Naive thymus-derived CD4-positive, alpha-beta T cell (primary cell): ENCODE measurements at regions not wholly inside any gene's neighbourhood (a gene's known extent, or its start where the extent isn't known, plus 50 kb on each side); places are given as distances from the start of the nearest gene placed in this dataset.

Source experiments
- ATAC-seq: fragments of 150-1000 bp; cut with Tn5 transposase; 2 replicates; pipeline ENCODE4 v1.10.0; 2021; ENCODE audit warnings: mild to moderate bottlenecking, moderate library complexity
- CTCF ChIA-PET: fragments of 350-600 bp; sonication (Branson Sonifier 250); formaldehyde crosslinking; loops from one replicate; lab custom pipeline; 2021; ENCODE audit warnings: antibody characterized with exemption; lab: Charles Lee
- POLR2A ChIA-PET: fragments of 350-600 bp; sonication (Branson Sonifier 250); formaldehyde crosslinking; loops from one replicate; lab custom pipeline; 2021; ENCODE audit warnings: antibody characterized with exemption, inconsistent platforms; lab: Charles Lee
- DNase-seq, 9 donors: peaks; one replicate each; pipeline versions ENCODE4 v3.0.0 to v3.0.0-alpha.2; 2020 to 2022; ENCODE audit warnings: mixed read lengths in 1 of 9
- H3K27ac ChIP-seq: one replicate; pipeline ENCODE4 v1.7.0; 2013; ENCODE audit warnings: mild to moderate bottlenecking, low read depth, low read length, moderate library complexity
- H3K27me3 ChIP-seq, 2 donors: one replicate each; pipeline ENCODE4 v1.7.0; 2013; ENCODE audit warnings: low read length in 2 of 2, mild to moderate bottlenecking in 2 of 2, moderate library complexity in 2 of 2; ENCODE audit not compliant: control insufficient read depth in 2 of 2, insufficient read depth in 2 of 2
- H3K36me3 ChIP-seq, 3 experiments: 1 replicate in 2 of 3; 2 replicates in 1 of 3; pipeline ENCODE4 v1.7.0; 2013; ENCODE audit warnings: low read length in 3 of 3, mild to moderate bottlenecking in 3 of 3, moderate library complexity in 1 of 3; ENCODE audit not compliant: insufficient read depth in 3 of 3, control insufficient read depth in 2 of 3
- H3K4me1 ChIP-seq, 2 donors: one replicate each; pipeline ENCODE4 v1.7.0; 2013; ENCODE audit warnings: low read length in 2 of 2, mild to moderate bottlenecking in 2 of 2, moderate library complexity in 1 of 2; ENCODE audit not compliant: control insufficient read depth in 2 of 2, insufficient read depth in 2 of 2
- H3K4me3 ChIP-seq: 2 replicates; pipeline ENCODE4 v1.7.0; 2013; ENCODE audit warnings: mild to moderate bottlenecking, low read length
- H3K9me3 ChIP-seq, 3 experiments: 1 replicate in 2 of 3; 2 replicates in 1 of 3; pipeline ENCODE4 v1.7.0; 2013; ENCODE audit warnings: low read length in 3 of 3; ENCODE audit not compliant: control insufficient read depth in 2 of 3
- H3K27ac Mint-ChIP-seq, 9 donors: one replicate each; pipeline ENCODE4 v1.8.0; 2020 to 2022; ENCODE audit warnings: mixed read lengths in 9 of 9, mild to moderate bottlenecking in 8 of 9, moderate library complexity in 5 of 9, inconsistent platforms in 2 of 9
- H3K27me3 Mint-ChIP-seq, 5 donors: one replicate each; pipeline ENCODE4 v1.8.0; 2021 to 2022; ENCODE audit warnings: mixed read lengths in 5 of 5, mild to moderate bottlenecking in 1 of 5
- H3K36me3 Mint-ChIP-seq, 5 donors: one replicate each; pipeline ENCODE4 v1.8.0; 2020 to 2022; ENCODE audit warnings: mixed read lengths in 5 of 5, mild to moderate bottlenecking in 3 of 5, inconsistent platforms in 1 of 5
- H3K4me1 Mint-ChIP-seq, 7 donors: one replicate each; pipeline ENCODE4 v1.8.0; 2020 to 2022; ENCODE audit warnings: mixed read lengths in 7 of 7, mild to moderate bottlenecking in 3 of 7, inconsistent platforms in 1 of 7
- H3K4me3 Mint-ChIP-seq, 10 donors: one replicate each; pipeline ENCODE4 v1.8.0; 2020 to 2022; ENCODE audit warnings: mild to moderate bottlenecking in 10 of 10, mixed read lengths in 10 of 10, moderate library complexity in 6 of 10, inconsistent platforms in 2 of 10
- H3K9me3 Mint-ChIP-seq, 11 donors: one replicate each; pipeline ENCODE4 v1.8.0; 2020 to 2022; ENCODE audit warnings: mixed read lengths in 11 of 11, mild to moderate bottlenecking in 4 of 11, inconsistent platforms in 1 of 11, moderate library complexity in 1 of 11
- intact Hi-C, 2 donors: fragments of 100-400 bp; cut with micrococcal nuclease; formaldehyde crosslinking; loops; one replicate each; pipeline ENCODE4 v1.15.1; 2023

DNA sequence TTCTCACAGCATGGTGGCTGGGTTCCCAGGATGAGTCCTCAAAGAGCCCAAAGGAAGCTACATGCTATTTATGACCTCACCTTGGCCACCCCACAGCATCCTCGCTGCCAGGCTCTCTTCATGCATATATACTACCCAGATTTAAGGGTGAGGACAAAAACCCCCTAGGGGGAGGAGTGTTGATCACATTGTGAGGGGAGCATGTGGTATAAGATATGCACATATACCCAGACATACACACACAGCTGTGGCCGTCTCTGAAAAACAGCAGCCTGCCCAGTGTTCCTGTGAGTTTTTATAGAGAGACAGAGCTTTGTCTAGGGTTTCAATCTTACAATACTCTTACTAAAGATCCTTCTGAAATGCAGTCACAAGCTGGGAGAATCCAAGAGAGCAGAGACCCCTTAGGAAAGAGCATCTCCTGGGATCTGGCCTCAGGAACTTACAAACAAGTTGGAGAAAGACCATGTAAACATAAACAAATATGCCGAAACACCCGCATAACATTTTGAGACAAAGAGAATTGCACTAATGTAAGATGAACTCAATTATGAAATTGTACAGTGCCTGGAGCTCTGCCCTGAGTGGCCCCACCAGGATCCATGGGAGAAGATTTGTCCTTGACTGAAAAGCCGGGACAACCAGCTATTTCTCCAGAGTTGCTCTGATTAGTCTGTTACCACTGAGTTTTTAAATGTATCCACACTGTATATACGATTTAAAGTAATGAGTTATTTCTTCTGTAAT is 146.4 kb downstream of the GADD45G start:
- H3K27ac ChIP-seq: no peak overlapping the region
- no peak overlapping the region for H3K4me3 Mint-ChIP-seq
- H3K4me1 ChIP-seq: peaks cover 0 to 14% of the 10 kb centered on the region in 2 donors
- intact Hi-C loops: no loop called here
- H3K27ac Mint-ChIP-seq: peak overlapping the region in 1 of 9 donors; percentile 32
- H3K4me3 ChIP-seq: no peak overlapping the region
- peaks cover 0 to 7% (median 4%) of the 10 kb centered on the region in 11 donors for H3K9me3 Mint-ChIP-seq
- H3K36me3 Mint-ChIP-seq: peaks cover 0 to 17% (median 4%) of the 10 kb centered on the region in 5 donors
- ATAC-seq: no peak
- peaks cover 0 to 6% (median 0%) of the 10 kb centered on the region in 5 donors for H3K27me3 Mint-ChIP-seq
- peaks cover 0 to 5% (median 0%) of the 10 kb centered on the region in 3 experiments for H3K9me3 ChIP-seq
- H3K4me1 Mint-ChIP-seq: peaks cover 15 to 66% (median 40%) of the 10 kb centered on the region in 7 donors
- no peaks in the 10 kb centered on the region for H3K36me3 ChIP-seq
- no peaks in the 10 kb centered on the region for H3K27me3 ChIP-seq
- ChIA-PET POLR2A (no interaction called here), CTCF (no interaction called here)
- no peak for DNase-seq

DNA sequence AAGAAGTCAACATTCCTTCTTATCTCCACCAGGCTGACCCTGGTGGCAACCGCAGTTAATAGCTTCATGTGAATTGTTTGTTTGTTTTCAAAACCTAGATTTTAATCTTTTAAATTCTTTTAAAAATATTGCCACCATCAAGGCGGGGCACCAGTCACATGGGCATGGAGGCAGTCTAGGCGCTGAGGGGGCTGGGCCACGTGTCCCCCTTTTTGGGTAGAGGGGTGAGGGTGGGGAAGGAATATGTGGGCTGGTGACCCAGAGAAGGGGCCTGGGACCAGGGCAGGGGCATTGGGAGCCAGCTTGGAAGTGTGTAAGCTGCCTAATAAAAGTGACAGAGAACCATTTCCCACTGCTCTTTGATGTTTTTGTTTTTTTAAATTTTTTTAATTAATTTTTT is 147.3 kb downstream of the GADD45G start:
- CTCF ChIA-PET: no interaction called here
- no peak overlapping the region for H3K4me3 ChIP-seq
- intact Hi-C loops: no loop called here
- H3K27me3 Mint-ChIP-seq: peaks cover 0 to 6% (median 0%) of the 10 kb centered on the region in 5 donors
- H3K36me3 ChIP-seq: no peaks in the 10 kb centered on the region
- peaks cover 13 to 65% (median 32%) of the 10 kb centered on the region in 7 donors for H3K4me1 Mint-ChIP-seq
- no peak overlapping the region for H3K27ac ChIP-seq
- ATAC-seq (no peak), DNase-seq (no peak)
- no peak overlapping the region for H3K4me3 Mint-ChIP-seq
- peaks cover 0 to 7% (median 4%) of the 10 kb centered on the region in 11 donors for H3K9me3 Mint-ChIP-seq
- peaks cover 0 to 11% (median 4%) of the 10 kb centered on the region in 5 donors for H3K36me3 Mint-ChIP-seq
- no peaks in the 10 kb centered on the region for H3K27me3 ChIP-seq
- no peak overlapping the region for H3K27ac Mint-ChIP-seq
- peaks cover 0 to 5% (median 0%) of the 10 kb centered on the region in 3 experiments for H3K9me3 ChIP-seq
- POLR2A ChIA-PET: no interaction called here
- H3K4me1 ChIP-seq: peaks cover 0 to 14% of the 10 kb centered on the region in 2 donors

DNA sequence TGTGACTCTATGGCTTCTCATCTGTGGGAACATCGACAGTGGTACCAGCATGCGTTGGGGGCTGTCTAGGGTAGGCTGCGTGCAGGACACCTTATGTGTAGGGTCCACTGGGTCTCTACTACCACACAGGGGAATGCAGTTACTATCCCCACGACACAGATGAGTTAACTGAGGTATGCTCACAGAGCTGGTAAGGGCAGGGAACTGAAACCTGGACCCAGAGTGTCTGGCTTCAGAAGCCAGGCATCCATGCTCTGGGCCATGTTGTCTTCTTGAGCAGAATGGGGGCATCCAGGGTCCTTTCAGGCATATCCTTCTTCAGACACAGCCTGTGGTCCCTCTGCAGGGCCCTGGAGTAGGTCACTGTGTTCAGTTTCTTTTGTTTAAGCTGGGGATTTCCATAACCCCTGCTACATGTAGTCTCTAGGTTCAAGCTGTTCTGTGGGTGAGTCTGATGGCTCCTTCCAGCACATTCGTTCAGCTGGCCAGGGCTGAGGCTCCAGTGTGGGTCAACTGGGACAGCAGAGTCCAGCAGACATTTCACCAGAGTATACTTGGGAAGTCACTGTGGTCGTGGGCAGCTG is 148.8 kb downstream of the GADD45G start:
- peaks cover 0 to 6% (median 4%) of the 10 kb centered on the region in 11 donors for H3K9me3 Mint-ChIP-seq

DNA sequence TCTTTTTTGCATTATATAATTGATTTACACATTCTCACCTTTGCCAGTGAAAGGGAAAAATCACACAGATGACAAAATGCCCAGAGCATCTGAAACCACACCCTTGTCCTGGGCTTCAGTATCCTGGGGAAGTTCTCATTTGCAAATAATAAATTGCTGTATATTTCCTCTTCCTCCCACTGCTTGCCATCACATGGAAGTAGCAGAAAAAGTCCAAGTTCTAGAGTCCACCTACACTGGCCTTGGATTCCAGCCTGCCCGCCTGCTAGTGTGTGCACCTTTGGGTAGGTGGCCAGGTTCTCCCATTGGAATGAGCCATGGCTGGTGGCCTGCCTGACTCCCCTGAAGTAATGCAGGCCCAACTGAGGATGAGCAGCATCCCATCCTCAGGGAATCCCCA is 149.4 kb downstream of the GADD45G start:
- no peak overlapping the region for H3K27ac ChIP-seq
- POLR2A ChIA-PET: interaction anchor here (0.6 kb wide), 1 partner anchor 65 kb away, joined by 3 read pairs; no protein-coding TSS in a partner anchor
- Mint-ChIP-seq H3K4me3 (no peak overlapping the region), H3K27me3 (peaks cover 0 to 6% (median 0%) of the 10 kb centered on the region in 5 donors), H3K36me3 (peaks cover 0 to 5% (median 4%) of the 10 kb centered on the region in 5 donors), H3K27ac (peak overlapping the region in 1 of 9 donors; percentile 48), H3K4me1 (peaks cover 5 to 47% (median 13%) of the 10 kb centered on the region in 7 donors), H3K9me3 (peaks cover 0 to 5% (median 4%) of the 10 kb centered on the region in 11 donors)
- no peaks in the 10 kb centered on the region for H3K27me3 ChIP-seq
- peaks cover 0 to 3% of the 10 kb centered on the region in 2 donors for H3K4me1 ChIP-seq
- intact Hi-C loops: no loop called here
- CTCF ChIA-PET: no interaction called here
- H3K9me3 ChIP-seq: peaks cover 0 to under 1% (median 0%) of the 10 kb centered on the region in 3 experiments
- no peak for ATAC-seq
- no peak overlapping the region for H3K4me3 ChIP-seq
- H3K36me3 ChIP-seq: no peaks in the 10 kb centered on the region
- no peak for DNase-seq

More for the DNA sequence above, 148.8 kb downstream of the GADD45G start:
- intact Hi-C loops: no loop called here
- no peak overlapping the region for H3K27ac ChIP-seq
- H3K4me1 ChIP-seq: peaks cover 0 to 9% of the 10 kb centered on the region in 2 donors
- no peak overlapping the region for H3K4me3 ChIP-seq
- H3K27ac Mint-ChIP-seq: no peak overlapping the region
- no peak for DNase-seq
- ATAC-seq: no peak
- peak overlapping the region in 1 of 10 donors; percentile 33 for H3K4me3 Mint-ChIP-seq
- H3K27me3 ChIP-seq: no peaks in the 10 kb centered on the region
- peaks cover 6 to 53% (median 20%) of the 10 kb centered on the region in 7 donors for H3K4me1 Mint-ChIP-seq
- peaks cover 0 to 5% (median 0%) of the 10 kb centered on the region in 3 experiments for H3K9me3 ChIP-seq
- peaks cover 0 to 6% (median 0%) of the 10 kb centered on the region in 5 donors for H3K27me3 Mint-ChIP-seq
- ChIA-PET CTCF (no interaction called here), POLR2A (no interaction called here)
- no peaks in the 10 kb centered on the region for H3K36me3 ChIP-seq
- peaks cover 0 to 6% (median 4%) of the 10 kb centered on the region in 5 donors for H3K36me3 Mint-ChIP-seq

DNA sequence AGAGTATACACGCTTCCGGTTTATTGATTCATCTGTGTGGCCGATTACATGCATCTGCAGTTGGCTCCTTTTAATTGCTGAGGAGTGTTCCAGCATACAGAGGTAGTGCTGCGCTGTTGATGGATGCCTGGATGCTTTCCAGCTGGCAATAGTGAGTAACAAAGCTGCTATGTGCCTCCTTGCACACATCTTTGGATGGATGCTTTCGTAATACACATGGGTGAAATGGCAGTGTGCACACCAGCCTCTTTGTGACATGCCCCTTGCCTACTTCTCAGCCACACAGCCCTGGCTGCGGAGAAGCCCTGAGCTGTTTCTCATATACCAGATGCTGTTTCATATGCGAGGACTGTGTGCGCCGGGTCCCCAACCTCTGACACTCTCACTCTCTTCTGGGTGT is 151.0 kb downstream of the GADD45G start:
- ChIA-PET POLR2A (interaction anchor here (1.4 kb wide), 1 partner anchor 11 kb away, joined by 3 read pairs; no protein-coding TSS in a partner anchor), CTCF (interaction anchor here (0.8 kb wide), 1 partner anchor 153 kb away, joined by 4 read pairs; no protein-coding TSS in a partner anchor)
- Mint-ChIP-seq H3K27ac (no peak overlapping the region), H3K4me3 (no peak overlapping the region), H3K4me1 (peaks cover 2 to 35% (median 4%) of the 10 kb centered on the region in 7 donors), H3K27me3 (peaks cover 0 to 9% (median 0%) of the 10 kb centered on the region in 5 donors), H3K36me3 (no peaks in the 10 kb centered on the region), H3K9me3 (no peaks in the 10 kb centered on the region)
- DNase-seq: no peak
- Histone ChIP-seq H3K4me3 (no peak overlapping the region), H3K4me1 (no peaks in the 10 kb centered on the region), H3K27ac (no peak overlapping the region), H3K36me3 (no peaks in the 10 kb centered on the region), H3K27me3 (no peaks in the 10 kb centered on the region), H3K9me3 (no peaks in the 10 kb centered on the region)
- no peak for ATAC-seq
- intact Hi-C loops: no loop called here

DNA sequence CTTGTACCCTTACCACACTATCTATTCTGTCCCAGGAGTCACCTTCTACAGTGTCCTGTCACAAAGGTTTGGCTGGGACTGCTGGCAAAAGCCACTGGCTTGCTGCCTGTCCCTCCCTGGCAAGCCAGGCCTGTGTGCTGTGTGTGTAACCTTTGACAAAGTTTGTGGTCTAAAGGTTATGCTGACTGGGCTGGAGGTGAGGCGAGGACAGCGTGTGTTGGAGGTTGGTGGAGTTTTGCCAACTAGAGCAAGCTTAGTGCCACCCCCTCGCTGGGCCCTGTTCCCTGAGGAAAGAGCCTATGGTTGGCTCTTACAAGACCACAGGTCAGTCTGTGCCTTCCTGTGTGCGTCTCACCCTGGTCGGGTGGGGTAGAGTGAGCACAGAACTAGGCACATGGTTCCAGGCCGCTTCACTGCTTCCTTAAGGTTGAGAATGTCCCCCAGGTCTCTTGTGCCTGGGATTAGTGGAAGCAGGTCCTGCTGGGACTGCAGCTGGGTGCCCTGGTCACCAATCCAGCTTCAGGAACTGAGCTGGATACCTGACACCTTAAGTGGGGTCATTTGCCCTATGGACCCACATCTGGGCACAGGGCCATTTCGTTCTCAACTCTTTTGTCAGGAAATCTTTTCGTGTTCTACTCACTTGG is 152.2 kb downstream of the GADD45G start:
- CTCF ChIA-PET: no interaction called here

More for the DNA sequence above, 152.2 kb downstream of the GADD45G start:
- DNase-seq (no peak), ATAC-seq (no peak)
- Histone ChIP-seq H3K4me1 (no peaks in the 10 kb centered on the region), H3K9me3 (no peaks in the 10 kb centered on the region), H3K4me3 (no peak overlapping the region), H3K36me3 (no peaks in the 10 kb centered on the region), H3K27me3 (no peaks in the 10 kb centered on the region), H3K27ac (no peak overlapping the region)
- intact Hi-C loops: no loop called here
- H3K27me3 Mint-ChIP-seq: peaks cover 0 to 9% (median 0%) of the 10 kb centered on the region in 5 donors
- no peak overlapping the region for H3K27ac Mint-ChIP-seq
- POLR2A ChIA-PET: no interaction called here
- no peaks in the 10 kb centered on the region for H3K9me3 Mint-ChIP-seq
- H3K36me3 Mint-ChIP-seq: no peaks in the 10 kb centered on the region
- no peak overlapping the region for H3K4me3 Mint-ChIP-seq
- H3K4me1 Mint-ChIP-seq: peaks cover 0 to 32% (median 0%) of the 10 kb centered on the region in 7 donors
